SK-N-SH (cell line): ENCODE measurements at regions not wholly inside any gene's neighbourhood (a gene's known extent, or its start where the extent isn't known, plus 50 kb on each side); places are given as distances from the start of the nearest gene placed in this dataset.
A peak's percentile ranks its signal among the peaks of the same experiment; 100 is the strongest.
"Not testable (repeated sequence)": the region's sequence is repeated elsewhere in the genome, so short reads cannot be mapped to it uniquely, and the experiment has no call there.

Source experiments
- CTCF ChIA-PET: fragments of 300-600, 350-600 bp; formaldehyde crosslinking; extraction: SDS; loops from one replicate; lab custom pipeline; 2021; lab: Yijun Ruan, JAX
- POLR2A ChIA-PET: fragments of 350-600 bp; sonication (Branson Sonifier 250); formaldehyde crosslinking; extraction: SDS; loops from one replicate; lab custom pipeline; 2020; ENCODE audit warnings: antibody characterized with exemption, inconsistent platforms; lab: Yijun Ruan, JAX
- DNase-seq: peaks from one replicate; pipeline ENCODE4 v3.0.0; 2012
- H2AFZ ChIP-seq: fragments of 200-600 bp; sonication (generic); 2 replicates; pipeline ENCODE4 v1.8.1; 2016; ENCODE audit warnings: antibody characterized with exemption, mild to moderate bottlenecking, low read depth
- H3F3A ChIP-seq: fragments of 200-600 bp; sonication (generic); replicated peaks from 2 replicates; pipeline ENCODE3; 2016; ENCODE audit warnings: antibody characterized with exemption, mild to moderate bottlenecking; ENCODE audit not compliant: insufficient read depth
- H3K27ac ChIP-seq, 2 experiments: fragments of 200-500 bp in 1 of 2; fragments of 200-600 bp in 1 of 2; sonication (Bioruptor generic) in 1 of 2; sonication (generic), shearing (Covaris generic) in 1 of 2; 2 replicates each; pipeline versions ENCODE4 v1.5.1 to v1.6.1; 2014 to 2016; ENCODE audit warnings: low read depth in 2 of 2, inconsistent platforms in 1 of 2, low read length in 1 of 2, mild to moderate bottlenecking in 1 of 2, mixed read lengths in 1 of 2
- H3K27me3 ChIP-seq: fragments of 200-600 bp; sonication (generic), shearing (Covaris generic); 2 replicates; pipeline ENCODE4 v1.6.1; 2016; ENCODE audit warnings: mixed run types; ENCODE audit not compliant: insufficient read depth
- H3K36me3 ChIP-seq, 2 experiments: fragments of 200-500 bp in 1 of 2; fragments of 200-600 bp in 1 of 2; sonication (Bioruptor generic) in 1 of 2; sonication (generic) in 1 of 2; replicated peaks in 1 of 2; 2 replicates each; pipeline versions ENCODE3 to v1.5.1; 2014 to 2016; ENCODE audit warnings: low read length in 1 of 2, mild to moderate bottlenecking in 1 of 2; ENCODE audit not compliant: insufficient read depth in 2 of 2, control insufficient read depth in 1 of 2
- H3K4me1 ChIP-seq, 2 experiments: fragments of 200-500 bp in 1 of 2; fragments of 200-600 bp in 1 of 2; sonication (Bioruptor generic) in 1 of 2; sonication (generic), shearing (Covaris generic) in 1 of 2; 2 replicates each; pipeline versions ENCODE4 v1.5.1 to v1.6.1; 2014 to 2016; ENCODE audit warnings: low read depth in 1 of 2, low read length in 1 of 2, mixed run types in 1 of 2; ENCODE audit not compliant: insufficient read depth in 2 of 2, control insufficient read depth in 1 of 2
- H3K4me2 ChIP-seq: fragments of 200-600 bp; sonication (generic), shearing (Covaris generic); 2 replicates; pipeline ENCODE4 v1.6.1; 2017; ENCODE audit warnings: mixed run types
- H3K4me3 ChIP-seq, 2 experiments: fragments of 200-500 bp in 1 of 2; fragments of 200-600 bp in 1 of 2; sonication (Bioruptor generic) in 1 of 2; sonication (generic), shearing (Covaris generic) in 1 of 2; 2 replicates each; pipeline versions ENCODE4 v1.5.1 to v1.8.1; 2014 to 2016; ENCODE audit warnings: low read depth in 2 of 2, inconsistent platforms in 1 of 2, low read length in 1 of 2, mild to moderate bottlenecking in 1 of 2, mixed read lengths in 1 of 2, moderate library complexity in 1 of 2
- H3K79me2 ChIP-seq: fragments of 200-600 bp; sonication (generic); 2 replicates; pipeline ENCODE4 v1.8.1; 2017; ENCODE audit warnings: mild to moderate bottlenecking; ENCODE audit not compliant: insufficient read depth
- H3K9ac ChIP-seq: fragments of 200-600 bp; sonication (generic); 2 replicates; pipeline ENCODE4 v1.6.1; 2017; ENCODE audit warnings: mixed run types
- H3K9me2 ChIP-seq: fragments of 200-600 bp; sonication (generic); 2 replicates; pipeline ENCODE4 v1.6.1; 2017; ENCODE audit warnings: mixed run types
- H3K9me3 ChIP-seq: fragments of 200-600 bp; sonication (generic); 2 replicates; pipeline ENCODE4 v1.6.1; 2017; ENCODE audit warnings: mixed run types, mild to moderate bottlenecking, moderate library complexity
- H4K20me1 ChIP-seq: fragments of 200-600 bp; sonication (generic); 2 replicates; pipeline ENCODE4 v1.6.1; 2017; ENCODE audit warnings: mild to moderate bottlenecking, mixed run types; ENCODE audit not compliant: insufficient read depth
- CTCF ChIP-seq: fragments of 200-600 bp; sonication (generic); IDR thresholded peaks from 2 replicates; pipeline ENCODE4 v1.6.1; 2017; ENCODE audit warnings: antibody characterized with exemption, mild to moderate bottlenecking, moderate library complexity
- ELF1 ChIP-seq: IDR thresholded peaks from 2 replicates; pipeline ENCODE4 v1.4.0; 2012
- EP300 ChIP-seq, 2 experiments: IDR thresholded peaks; 2 replicates each; pipeline versions ENCODE4 v1.4.0 to v1.6.1; 2012; ENCODE audit warnings: borderline replicate concordance in 1 of 2, low read depth in 1 of 2, low read length in 1 of 2
- EZH2phosphoT487 ChIP-seq: fragments of 200-600 bp; sonication (generic); IDR thresholded peaks from 2 replicates; pipeline ENCODE4 v1.6.1; 2017; ENCODE audit warnings: low read depth, mixed run types, mild to moderate bottlenecking, antibody characterized with exemption, moderate library complexity, borderline replicate concordance
- FOSL2 ChIP-seq: IDR thresholded peaks from 2 replicates; pipeline ENCODE4 v1.4.0; 2012; ENCODE audit warnings: low read depth, mild to moderate bottlenecking, moderate library complexity, borderline replicate concordance
- IRF3 ChIP-seq: fragments of 150-350 bp; IDR thresholded peaks from 2 replicates; pipeline ENCODE4 v1.6.1; 2016; ENCODE audit warnings: mild to moderate bottlenecking, low read depth, low read length
- JUND ChIP-seq: IDR thresholded peaks from 2 replicates; pipeline ENCODE4 v1.4.0; 2012
- MEF2A ChIP-seq: IDR thresholded peaks from 2 replicates; pipeline ENCODE4 v1.4.0; 2012; ENCODE audit warnings: low read depth, borderline replicate concordance
- NFIC ChIP-seq: IDR thresholded peaks from 2 replicates; pipeline ENCODE4 v1.4.0; 2012; ENCODE audit warnings: borderline replicate concordance
- NRF1 ChIP-seq: IDR thresholded peaks from 2 replicates; pipeline ENCODE4 v1.6.1; 2012; ENCODE audit warnings: low read depth, mild to moderate bottlenecking, low read length
- PBX3 ChIP-seq: IDR thresholded peaks from 2 replicates; pipeline ENCODE4; 2012
- POLR2AphosphoS5 ChIP-seq: IDR thresholded peaks from 2 replicates; pipeline ENCODE4 v1.6.1; 2012; ENCODE audit warnings: low read depth, low read length
- RCOR1 ChIP-seq: fragments of 150-350 bp; IDR thresholded peaks from 2 replicates; pipeline ENCODE4 v1.6.1; 2017; ENCODE audit warnings: antibody characterized with exemption, low read length
- RXRA ChIP-seq: IDR thresholded peaks from 2 replicates; pipeline ENCODE4 v1.4.0; 2012; ENCODE audit warnings: low read depth, mild to moderate bottlenecking, borderline replicate concordance
- TAF1 ChIP-seq: IDR thresholded peaks from 2 replicates; pipeline ENCODE4 v1.6.1; 2012; ENCODE audit warnings: low read depth, mild to moderate bottlenecking, low read length, moderate library complexity, borderline replicate concordance
- TCF12 ChIP-seq: IDR thresholded peaks from 2 replicates; pipeline ENCODE4 v1.4.0; 2012
- TEAD4 ChIP-seq: IDR thresholded peaks from 2 replicates; pipeline ENCODE4 v1.4.0; 2012; ENCODE audit warnings: mild to moderate bottlenecking, borderline replicate concordance; ENCODE audit not compliant: insufficient read depth
- WGBS: methylation state at CpG from one replicate; pipeline ENCODE4 v1.1.6; 2017; ENCODE audit warnings: low lambda C conversion rate; 5-methylcytosine and 5-hydroxymethylcytosine counted together

- TF ChIP-seq EZH2phosphoT487 (no peak), JUND (peak; percentile 81), NRF1 (no peak), POLR2AphosphoS5 (peak; percentile 19; the same call in 1 of the 2 replicates), ELF1 (no peak), TCF12 (peak; percentile 77)
Measured at GRCh38 chr18:70390371-70391090, 101.7 kb downstream of the SOCS6 start (continued).

- H3K27ac ChIP-seq, H3K79me2 ChIP-seq, H3K9me2 ChIP-seq, H3K9me3 ChIP-seq, H3K4me3 ChIP-seq, DNase-seq, CTCF ChIA-PET, H3K27me3 ChIP-seq, H4K20me1 ChIP-seq, H3K36me3 ChIP-seq, H2AFZ ChIP-seq, POLR2A ChIA-PET, H3K9ac ChIP-seq, H3K4me2 ChIP-seq: not testable (repeated sequence)
- 100% methylated on average over 5 of the region's 5 CpGs for WGBS
- Histone ChIP-seq H3F3A (peaks cover 23% of the 10 kb centered on the region), H3K4me1 (peaks cover 0 to 13% of the 10 kb centered on the region in 2 experiments; a peak in 2 of 4 replicates)
Measured at GRCh38 chr18:70389036-70389435, 100.2 kb downstream of the SOCS6 start.

GRCh38 chr18:70387027-70387426, 98.2 kb downstream of the SOCS6 start:
- H3F3A ChIP-seq: peaks cover 28% of the 10 kb centered on the region
- no peak overlapping the region for H2AFZ ChIP-seq
- H3K27ac ChIP-seq: no peak overlapping the region
- no peak overlapping the region for H3K9ac ChIP-seq
- 69% methylated on average over 1 of the region's 1 CpG for WGBS
- no peaks in the 10 kb centered on the region for H3K9me3 ChIP-seq
- no peak overlapping the region for H3K4me2 ChIP-seq
- POLR2A ChIA-PET: no interaction called here
- CTCF ChIA-PET: no interaction called here
- no peak overlapping the region for H3K4me3 ChIP-seq
- H3K9me2 ChIP-seq: no peaks in the 10 kb centered on the region
- peaks cover 0 to 20% of the 10 kb centered on the region in 2 experiments; a peak in 2 of 4 replicates for H3K4me1 ChIP-seq
- no peaks in the 10 kb centered on the region for H3K27me3 ChIP-seq
- H3K79me2 ChIP-seq: no peaks in the 10 kb centered on the region
- DNase-seq: no peak
- H3K36me3 ChIP-seq: no peaks in the 10 kb centered on the region
- TF ChIP-seq TAF1: no peak
- no peak for TF ChIP-seq POLR2AphosphoS5
- TF ChIP-seq NFIC: no peak
- TF ChIP-seq CTCF: no peak
- TF ChIP-seq EP300 (IDR thresholded peaks at IDR 0.05; ENCODE audit: borderline replicate concordance in 1 of 2, low read depth in 1 of 2, low read length in 1 of 2): no peak
- TF ChIP-seq IRF3: no peak
- no peak for TF ChIP-seq MEF2A
- TF ChIP-seq PBX3: no peak
- TF ChIP-seq RXRA: no peak
- TF ChIP-seq TEAD4: no peak
- TF ChIP-seq FOSL2: no peak
- no peak for TF ChIP-seq NRF1
- TF ChIP-seq JUND: no peak
- no peak for TF ChIP-seq TCF12
- no peak for TF ChIP-seq RCOR1
- no peaks in the 10 kb centered on the region for H4K20me1 ChIP-seq
